Pancreas (tissue), 10 donors: ENCODE measurements at regions not wholly inside any gene's neighbourhood (a gene's known extent, or its start where the extent isn't known, plus 50 kb on each side); places are given as distances from the start of the nearest gene placed in this dataset.
"Not testable (repeated sequence)": the region's sequence is repeated elsewhere in the genome, so short reads cannot be mapped to it uniquely, and the experiment has no call there.

Experiments
- ATAC-seq, 4 donors: fragments of 200-7000 bp; cut with Tn5 transposase; one replicate each; pipeline versions ENCODE4 v1.8.0 to v1.9.1; 2020; ENCODE audit warnings: mild to moderate bottlenecking in 4 of 4, moderate library complexity in 4 of 4
- DNase-seq, 6 donors: peaks; one replicate each; pipeline ENCODE4 v3.0.0-alpha.2; 2020
- FAIRE-seq: peaks from 2 replicates; lab custom pipeline; 2012; peaks lifted over from hg19 to GRCh38; lab: Jason Lieb, UNC
- H3K27ac ChIP-seq, 4 donors: fragments of 200-600 bp; sonication (generic); 1 replicate in 3 of 4; 2 replicates in 1 of 4; pipeline versions ENCODE4 v1.5.0 to v1.8.0; 2020
- H3K27me3 ChIP-seq, 4 donors: fragments of 200-600 bp; one replicate each; pipeline ENCODE4 v1.8.0; 2021
- H3K36me3 ChIP-seq, 3 donors: fragments of 200-600 bp; sonication (generic) in 1 of 3; one replicate each; pipeline versions ENCODE4 v1.5.0 to v1.8.0; 2020 to 2021
- H3K4me1 ChIP-seq, 3 donors: fragments of 200-600 bp; one replicate each; pipeline ENCODE4 v1.8.0; 2021
- H3K4me3 ChIP-seq, 4 donors: fragments of 200-600 bp; sonication (generic) in 2 of 4; one replicate each; pipeline versions ENCODE4 v1.5.0 to v1.8.0; 2020 to 2021
- H3K9me3 ChIP-seq, 4 donors: fragments of 200-600 bp; one replicate each; pipeline ENCODE4 v1.8.0; 2021
- WGBS, 2 donors: extraction: QIAGEN DNeasy Blood & Tissue Kit; methylation state at CpG; one replicate each; pipeline ENCODE4 v1.1.7; 2013; 5-methylcytosine and 5-hydroxymethylcytosine counted together
- intact Hi-C, 3 donors: fragments of 100-400 bp; cut with DNase I; formaldehyde crosslinking; loops; one replicate each; pipeline versions ENCODE4 v1.11.1 to v1.14.2; 2022
- TF ChIP-seq, protein P1 (sequence below), 4 donors: fragments of 200-600 bp; sonication (generic) in 3 of 4; IDR thresholded peaks; one replicate each; pipeline versions ENCODE4 v1.5.0 to v1.8.0; 2021; ENCODE audit warnings: antibody characterized with exemption in 4 of 4
- donor health status: healthy with polysubstance abuse.
- donor health status: DM: no; HTN: no; CAD: no; lungs with moderate emphysema.
- donor health status: DM: no; HTN: no; CAD: no.
- donor health status: control.
- donor health status: control.
- donor health status: Bipolar disorder and iron deficiency.
- donor health status: DM: yes; HTN: yes; CAD: no.
- donor health status: DM: no; HTN: no; CAD: no.
- donor health status: DM: no; HTN: no; CAD: no.
- donor health status: DM: yes; HTN: yes; CAD: no.

DNA sequence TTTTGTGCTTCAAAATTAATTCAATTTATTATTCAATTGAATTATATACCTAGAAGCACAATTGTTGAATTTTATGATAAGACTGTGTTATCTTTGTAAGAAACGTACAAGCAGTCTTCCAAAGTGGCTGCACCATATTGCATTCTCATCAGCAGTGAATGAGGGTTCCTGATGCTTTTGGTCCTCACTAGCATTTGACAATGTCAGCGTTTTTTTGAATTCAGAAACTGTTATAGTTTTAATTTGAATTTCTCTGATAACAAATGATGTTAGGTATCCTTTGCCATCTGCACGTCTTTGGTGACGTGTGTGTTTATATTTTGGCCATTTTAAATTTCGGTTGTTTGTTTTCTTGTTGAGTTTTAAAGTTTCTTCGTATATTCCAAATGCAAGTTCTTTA, 553.0 kb upstream of the ZP4 start:
- Histone ChIP-seq H3K4me1 (no peaks in the 10 kb centered on the region), H3K4me3 (no peak overlapping the region), H3K27me3 (no peaks in the 10 kb centered on the region), H3K9me3 (no peaks in the 10 kb centered on the region), H3K27ac (no peak overlapping the region), H3K36me3 (no peaks in the 10 kb centered on the region)
- 55 to 74% methylated on average over 6 of the region's 6 CpGs for WGBS, 2 donors
- intact Hi-C loops = no loop called here
- DNase-seq (no peak), ATAC-seq (no peak), FAIRE-seq (no peak)
- TF ChIP-seq, protein P1, sequence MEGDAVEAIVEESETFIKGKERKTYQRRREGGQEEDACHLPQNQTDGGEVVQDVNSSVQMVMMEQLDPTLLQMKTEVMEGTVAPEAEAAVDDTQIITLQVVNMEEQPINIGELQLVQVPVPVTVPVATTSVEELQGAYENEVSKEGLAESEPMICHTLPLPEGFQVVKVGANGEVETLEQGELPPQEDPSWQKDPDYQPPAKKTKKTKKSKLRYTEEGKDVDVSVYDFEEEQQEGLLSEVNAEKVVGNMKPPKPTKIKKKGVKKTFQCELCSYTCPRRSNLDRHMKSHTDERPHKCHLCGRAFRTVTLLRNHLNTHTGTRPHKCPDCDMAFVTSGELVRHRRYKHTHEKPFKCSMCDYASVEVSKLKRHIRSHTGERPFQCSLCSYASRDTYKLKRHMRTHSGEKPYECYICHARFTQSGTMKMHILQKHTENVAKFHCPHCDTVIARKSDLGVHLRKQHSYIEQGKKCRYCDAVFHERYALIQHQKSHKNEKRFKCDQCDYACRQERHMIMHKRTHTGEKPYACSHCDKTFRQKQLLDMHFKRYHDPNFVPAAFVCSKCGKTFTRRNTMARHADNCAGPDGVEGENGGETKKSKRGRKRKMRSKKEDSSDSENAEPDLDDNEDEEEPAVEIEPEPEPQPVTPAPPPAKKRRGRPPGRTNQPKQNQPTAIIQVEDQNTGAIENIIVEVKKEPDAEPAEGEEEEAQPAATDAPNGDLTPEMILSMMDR (IDR thresholded peaks at IDR 0.05) = no peak

DNA sequence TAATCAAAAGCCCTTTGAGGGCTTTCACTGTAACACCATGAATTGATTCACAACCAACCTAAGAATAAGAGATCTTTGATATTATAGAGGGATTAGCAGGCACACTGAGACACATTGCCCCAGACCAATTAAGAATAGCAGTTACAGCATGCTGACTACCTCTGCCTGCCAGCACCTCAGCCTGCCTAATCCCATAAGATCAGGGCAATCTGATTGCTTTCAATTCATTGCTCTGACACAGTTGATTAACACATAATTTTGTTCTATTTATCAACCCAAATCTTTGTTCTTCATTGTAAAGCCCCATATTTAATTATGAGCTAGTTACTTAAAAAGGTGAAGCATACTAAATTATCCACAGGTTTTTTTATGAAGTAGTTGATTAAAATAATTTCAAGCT, 548.8 kb upstream of the ZP4 start:
- Histone ChIP-seq H3K4me1 (no peaks in the 10 kb centered on the region), H3K36me3 (no peaks in the 10 kb centered on the region), H3K27me3 (no peaks in the 10 kb centered on the region), H3K27ac (no peak overlapping the region), H3K9me3 (no peaks in the 10 kb centered on the region), H3K4me3 (no peak overlapping the region)
- FAIRE-seq (no peak), ATAC-seq (no peak), DNase-seq (no peak)
- intact Hi-C loops = no loop called here
- TF ChIP-seq, protein P1 (IDR thresholded peaks at IDR 0.05) = no peak

DNA sequence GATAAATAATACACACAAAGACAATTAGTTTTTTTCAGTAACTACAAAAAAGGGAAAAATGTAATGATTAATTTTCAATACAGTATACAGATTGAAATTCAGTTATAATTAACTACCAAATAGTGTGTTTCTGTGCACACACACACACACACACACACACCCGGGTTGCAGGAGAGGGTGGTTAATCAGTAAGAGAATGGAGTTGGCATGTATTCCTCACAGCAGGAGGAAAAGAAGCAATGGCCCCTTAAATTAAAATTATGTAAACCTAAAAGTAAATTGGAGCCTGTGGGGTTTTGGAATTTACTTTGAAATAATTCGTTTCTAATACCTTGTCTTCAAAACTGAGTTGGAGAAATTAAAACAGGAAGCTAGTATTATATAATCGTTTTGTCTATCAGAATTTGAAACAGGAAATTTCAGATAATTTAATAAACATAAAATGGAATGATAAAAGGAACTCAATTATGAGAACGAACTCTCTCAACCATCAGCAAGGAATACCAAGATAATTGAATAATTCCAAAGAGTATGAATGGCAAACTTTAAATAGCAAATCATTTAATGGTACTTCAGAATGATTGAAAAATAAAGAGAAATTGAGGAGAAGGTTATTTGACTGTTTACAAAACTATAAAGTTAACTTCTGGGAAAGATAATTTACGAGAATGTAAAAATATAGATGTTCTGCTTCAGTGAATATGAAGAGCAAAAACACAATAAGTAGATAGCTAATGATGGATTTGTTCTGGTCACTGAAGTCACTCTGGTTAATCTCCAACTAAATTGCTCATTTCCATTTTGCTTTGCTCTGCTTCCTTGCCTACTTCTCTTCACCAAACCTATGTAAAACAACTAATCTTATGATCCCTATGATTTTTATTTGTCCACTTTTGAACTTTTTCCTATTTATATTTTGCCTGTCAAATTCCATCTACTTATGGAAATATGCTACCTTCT, 547.9 kb upstream of the ZP4 start:
- H3K36me3 ChIP-seq = no peaks in the 10 kb centered on the region
- TF ChIP-seq, protein P1 (IDR thresholded peaks at IDR 0.05) = no peak
- 15 to 22% methylated on average over 5 of the region's 5 CpGs for WGBS, 2 donors
- H3K4me1 ChIP-seq = no peaks in the 10 kb centered on the region
- no peak overlapping the region for H3K4me3 ChIP-seq
- no peaks in the 10 kb centered on the region for H3K27me3 ChIP-seq
- FAIRE-seq (no peak), DNase-seq (no peak), ATAC-seq (peak in 2 of 4 donors; percentile 39 to 40)
- no peaks in the 10 kb centered on the region for H3K9me3 ChIP-seq
- no peak overlapping the region for H3K27ac ChIP-seq
- intact Hi-C loops = no loop called here

DNA sequence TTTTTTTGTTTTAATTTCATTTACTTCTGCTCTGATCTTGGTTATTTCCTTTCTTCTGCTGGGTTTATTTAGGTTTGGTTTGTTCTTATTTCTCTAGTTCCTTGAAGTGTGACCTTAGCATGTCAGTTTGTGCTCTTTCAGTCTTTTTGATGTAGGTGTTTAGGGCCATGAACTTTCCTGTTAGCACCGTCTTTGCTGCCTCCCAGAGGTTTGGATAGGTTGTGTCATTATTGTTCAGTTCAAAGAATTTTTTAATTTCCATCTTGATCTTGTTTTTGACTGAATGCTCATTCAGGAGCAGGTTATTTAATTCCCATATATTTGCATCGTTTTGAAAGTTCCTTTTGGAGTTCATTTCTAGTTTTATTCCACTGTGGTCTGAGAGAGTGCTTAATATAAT, 539.0 kb upstream of the ZP4 start:
- H3K27me3 ChIP-seq, H3K4me1 ChIP-seq, intact Hi-C loops, H3K9me3 ChIP-seq, H3K36me3 ChIP-seq, H3K27ac ChIP-seq, H3K4me3 ChIP-seq, FAIRE-seq: not testable (repeated sequence)
- DNase-seq (peak in 2 of 6 donors; percentile 6 to 28), ATAC-seq (peak in 1 of 4 donors; percentile 61)
- WGBS, 2 donors = 34 to 38% methylated on average over 2 of the region's 2 CpGs

DNA sequence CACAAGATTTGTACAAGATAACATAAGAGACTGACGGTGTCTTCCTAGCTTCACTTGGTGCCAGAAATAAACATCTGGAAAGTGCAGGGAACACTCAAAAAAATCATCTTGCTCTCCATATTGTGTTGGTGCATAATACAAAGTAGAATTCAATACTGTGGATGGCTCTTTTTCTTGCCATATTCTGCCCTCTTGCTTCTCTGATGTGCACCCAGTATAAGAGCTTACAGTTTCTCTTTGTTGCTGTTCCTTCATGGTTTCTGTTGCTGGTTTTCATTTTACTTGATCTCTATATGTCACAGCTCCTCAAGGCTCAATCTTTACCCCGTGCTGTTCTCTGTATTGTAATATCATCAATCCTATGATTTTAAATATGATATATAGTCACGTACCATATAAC, 528.5 kb upstream of the ZP4 start:
- H3K9me3 ChIP-seq = no peaks in the 10 kb centered on the region
- no peak overlapping the region for H3K27ac ChIP-seq
- ATAC-seq = no peak
- H3K4me3 ChIP-seq = no peak overlapping the region
- no peak for FAIRE-seq
- no peaks in the 10 kb centered on the region for H3K36me3 ChIP-seq
- TF ChIP-seq, protein P1 (IDR thresholded peaks at IDR 0.05) = no peak
- intact Hi-C loops = no loop called here
- WGBS, 2 donors = 55 to 62% methylated on average over 3 of the region's 3 CpGs
- H3K4me1 ChIP-seq = no peaks in the 10 kb centered on the region
- no peaks in the 10 kb centered on the region for H3K27me3 ChIP-seq
- no peak for DNase-seq
